ENCODE measurements at regions not wholly inside any gene's neighbourhood (a gene's known extent, or its start where the extent isn't known, plus 50 kb on each side); places are given as distances from the start of the nearest gene placed in this dataset.

GRCh38 chr1:67955591-67955990 is 94.8 kb downstream of the DIRAS3 start:
- Histone ChIP-seq H3K9me3 (peaks cover 2% of the 10 kb centered on the region; the same call in 1 of the 2 replicates), H3K4me3 (no peak overlapping the region), H3K27me3 (no peaks in the 10 kb centered on the region), H3K36me3 (no peaks in the 10 kb centered on the region)
- no peak for DNase-seq

GRCh38 chr1:67953301-67953700 is 97.1 kb downstream of the DIRAS3 start:
- Histone ChIP-seq H3K9me3 (peaks cover 2% of the 10 kb centered on the region; the same call in 1 of the 2 replicates), H3K36me3 (no peaks in the 10 kb centered on the region), H3K27me3 (no peaks in the 10 kb centered on the region), H3K4me3 (no peak overlapping the region)
- no peak for DNase-seq

DNA sequence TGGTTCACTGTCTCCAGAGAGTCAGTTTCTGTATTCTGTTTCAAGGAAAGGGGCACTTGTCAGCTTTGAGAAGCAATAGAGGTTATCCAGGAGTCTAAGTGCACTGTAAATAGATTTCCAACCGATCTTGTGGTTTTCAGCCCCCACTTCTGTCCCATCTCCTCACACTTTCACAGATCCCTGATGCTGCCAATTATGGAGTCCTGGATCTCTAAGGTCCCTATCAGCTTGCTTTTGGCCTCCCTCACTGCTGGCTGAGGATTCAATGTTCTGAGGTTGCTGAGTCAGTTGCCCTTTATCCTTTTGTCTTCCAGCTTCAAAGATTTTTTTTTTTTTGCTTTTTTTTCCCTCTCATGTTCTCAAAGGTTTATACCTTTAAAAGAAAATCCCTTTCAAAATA is 98.4 kb downstream of the DIRAS3 start:
- no peaks in the 10 kb centered on the region for H3K27me3 ChIP-seq
- DNase-seq, result no peak
- H3K36me3 ChIP-seq, result no peaks in the 10 kb centered on the region
- H3K4me3 ChIP-seq, result no peak overlapping the region
- peaks cover 2% of the 10 kb centered on the region; the same call in 1 of the 2 replicates for H3K9me3 ChIP-seq

GRCh38 chr1:67951014-67951413 is 99.4 kb downstream of the DIRAS3 start:
- no peak for DNase-seq
- Histone ChIP-seq H3K9me3 (peaks cover 2% of the 10 kb centered on the region; the same call in 1 of the 2 replicates), H3K4me3 (no peak overlapping the region), H3K36me3 (no peaks in the 10 kb centered on the region), H3K27me3 (no peaks in the 10 kb centered on the region)

GRCh38 chr1:67948151-67949080 is 102.0 kb downstream of the DIRAS3 start:
- no peak for DNase-seq
- Histone ChIP-seq H3K4me3 (no peak overlapping the region), H3K9me3 (peaks cover 2% of the 10 kb centered on the region; the same call in 1 of the 2 replicates), H3K36me3 (no peaks in the 10 kb centered on the region), H3K27me3 (no peaks in the 10 kb centered on the region)

- no peak for DNase-seq
- no peaks in the 10 kb centered on the region for H3K36me3 ChIP-seq
- H3K4me3 ChIP-seq, result no peak overlapping the region
- no peaks in the 10 kb centered on the region for H3K27me3 ChIP-seq
- H3K9me3 ChIP-seq, result peaks cover 1% of the 10 kb centered on the region; the same call in 1 of the 2 replicates
Observed at GRCh38 chr1:67947114-67947513, 103.3 kb downstream of the DIRAS3 start.

DNA sequence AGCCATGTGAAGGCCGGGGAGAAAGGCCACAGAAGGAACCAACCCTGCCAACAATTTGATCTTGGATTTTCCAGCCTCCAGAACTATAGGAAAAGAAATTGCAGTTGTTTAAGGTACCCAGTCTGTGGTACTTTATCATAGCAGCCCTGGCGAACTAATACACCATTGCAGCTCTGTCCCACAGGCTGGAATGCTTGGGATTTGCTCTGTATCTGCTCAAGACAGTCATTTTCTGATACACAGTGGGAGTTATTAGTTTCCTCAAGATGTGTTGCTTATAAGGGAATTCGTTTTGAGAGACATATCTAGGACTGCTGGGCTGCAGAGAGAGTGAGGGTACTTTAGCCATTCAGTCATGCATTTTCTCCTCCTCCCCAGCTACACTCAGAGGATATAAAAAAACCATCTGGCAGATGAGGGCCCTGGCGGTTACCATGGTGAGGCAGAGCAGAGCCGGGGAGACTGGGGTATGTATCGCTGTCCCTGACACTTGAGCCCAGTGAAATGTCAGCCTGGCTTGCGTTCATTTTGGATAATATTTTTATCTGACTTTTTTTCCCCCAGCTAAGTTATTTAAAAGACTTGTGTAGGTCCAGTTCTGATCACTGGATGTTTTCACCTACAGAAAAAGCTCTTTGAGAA is 104.6 kb downstream of the DIRAS3 start:
- DNase-seq, result no peak
- no peaks in the 10 kb centered on the region for H3K9me3 ChIP-seq
- H3K36me3 ChIP-seq, result no peaks in the 10 kb centered on the region
- no peak overlapping the region for H3K4me3 ChIP-seq
- H3K27me3 ChIP-seq, result no peaks in the 10 kb centered on the region

DNA sequence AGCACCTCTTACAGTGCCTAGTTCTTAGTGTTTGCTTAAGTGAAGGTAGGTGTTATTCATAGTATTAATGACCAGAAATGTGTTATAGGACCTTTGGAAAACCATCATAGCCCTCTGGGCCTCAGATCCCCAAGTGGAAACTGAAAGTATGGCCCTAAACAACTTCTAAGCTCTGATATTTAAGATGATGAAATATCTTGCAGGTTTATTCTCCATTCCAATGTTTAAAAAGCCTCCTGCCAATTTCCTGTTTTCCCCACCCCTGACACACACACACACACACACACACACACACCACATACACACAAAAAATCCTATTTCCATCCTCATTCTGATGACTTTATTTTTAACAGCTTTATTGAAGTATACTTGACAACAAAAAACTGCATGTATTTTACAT is 108.2 kb downstream of the DIRAS3 start:
- no peaks in the 10 kb centered on the region for H3K27me3 ChIP-seq
- H3K4me3 ChIP-seq, result no peak overlapping the region
- H3K36me3 ChIP-seq, result no peaks in the 10 kb centered on the region
- H3K9me3 ChIP-seq, result no peaks in the 10 kb centered on the region
- DNase-seq, result no peak

GRCh38 chr1:67941746-67942145 is 108.5 kb upstream of the GNG12 start:
- H3K36me3 ChIP-seq, result no peaks in the 10 kb centered on the region
- no peaks in the 10 kb centered on the region for H3K9me3 ChIP-seq

GRCh38 chr1:67941155-67941554 is 107.9 kb upstream of the GNG12 start:
- Histone ChIP-seq H3K27me3 (no peaks in the 10 kb centered on the region), H3K4me3 (no peak overlapping the region), H3K36me3 (no peaks in the 10 kb centered on the region), H3K9me3 (no peaks in the 10 kb centered on the region)
- DNase-seq, result no peak

More at GRCh38 chr1:67941746-67942145, 108.5 kb upstream of the GNG12 start:
- no peaks in the 10 kb centered on the region for H3K27me3 ChIP-seq
- H3K4me3 ChIP-seq, result no peak overlapping the region
- DNase-seq, result no peak

GRCh38 chr1:67939942-67940341 is 106.7 kb upstream of the GNG12 start:
- no peak for DNase-seq
- Histone ChIP-seq H3K27me3 (no peaks in the 10 kb centered on the region), H3K36me3 (no peaks in the 10 kb centered on the region), H3K9me3 (no peaks in the 10 kb centered on the region), H3K4me3 (no peak overlapping the region)

DNA sequence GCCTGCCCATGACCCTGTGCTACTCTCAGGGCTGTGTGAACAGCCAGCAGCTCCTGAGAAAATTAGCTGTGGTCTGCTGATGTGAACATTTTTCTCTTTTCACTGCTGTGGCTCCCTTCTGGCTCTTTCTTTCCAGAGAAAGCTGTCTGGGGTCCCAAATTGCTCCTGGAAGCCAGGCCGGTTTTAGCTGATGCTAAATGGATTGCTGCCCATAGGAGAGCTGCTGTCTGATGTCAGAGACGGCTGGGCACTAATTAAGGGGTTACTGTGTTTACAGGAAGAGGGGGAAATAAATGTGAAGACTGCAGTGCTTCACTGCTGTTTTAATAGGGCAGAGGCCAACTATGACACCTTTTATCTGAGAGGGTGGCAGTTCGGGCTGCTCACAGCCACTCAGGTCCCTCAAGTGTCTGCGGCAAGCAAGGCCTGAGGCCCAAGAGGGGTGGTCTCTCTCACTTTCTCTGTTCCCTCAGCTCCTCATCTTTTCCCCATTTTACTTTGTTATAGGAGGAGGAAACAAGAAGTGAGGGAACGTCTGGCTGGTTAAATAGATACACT is 106.0 kb upstream of the GNG12 start:
- H3K27me3 ChIP-seq, result no peaks in the 10 kb centered on the region
- H3K9me3 ChIP-seq, result no peaks in the 10 kb centered on the region
- no peaks in the 10 kb centered on the region for H3K36me3 ChIP-seq
- no peak for DNase-seq
- H3K4me3 ChIP-seq, result no peak overlapping the region

DNA sequence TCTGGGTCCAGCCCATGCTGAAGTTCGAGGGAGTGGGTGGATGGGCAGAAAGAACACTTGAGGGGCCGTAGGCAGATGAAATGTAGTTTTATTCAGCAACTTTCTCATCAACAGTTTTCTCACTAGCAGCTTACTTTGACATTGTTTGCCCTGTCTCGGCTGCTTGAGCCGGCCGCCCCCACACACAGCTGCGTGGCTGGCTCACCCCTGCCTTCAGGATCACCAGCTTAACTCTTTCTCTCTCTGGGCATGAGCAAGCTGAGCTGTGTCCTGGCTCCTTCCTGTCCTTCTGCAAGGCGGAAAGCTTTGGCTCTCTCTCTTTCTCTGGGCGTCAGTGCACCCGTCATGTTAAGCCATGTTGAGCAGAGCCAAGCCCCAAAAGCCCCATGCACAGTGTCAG is 104.4 kb upstream of the GNG12 start:
- Histone ChIP-seq H3K9me3 (no peaks in the 10 kb centered on the region), H3K36me3 (no peaks in the 10 kb centered on the region), H3K27me3 (no peaks in the 10 kb centered on the region), H3K4me3 (no peak overlapping the region)
- peak; percentile 24 for DNase-seq

GRCh38 chr1:67937010-67937409 is 103.7 kb upstream of the GNG12 start:
- H3K9me3 ChIP-seq, result no peaks in the 10 kb centered on the region
- no peaks in the 10 kb centered on the region for H3K36me3 ChIP-seq
- no peak overlapping the region for H3K4me3 ChIP-seq
- no peak for DNase-seq
- no peaks in the 10 kb centered on the region for H3K27me3 ChIP-seq

GRCh38 chr1:67935560-67935959 is 102.3 kb upstream of the GNG12 start:
- no peaks in the 10 kb centered on the region for H3K9me3 ChIP-seq
- no peak for DNase-seq
- no peak overlapping the region for H3K4me3 ChIP-seq
- H3K27me3 ChIP-seq, result no peaks in the 10 kb centered on the region
- no peaks in the 10 kb centered on the region for H3K36me3 ChIP-seq

DNA sequence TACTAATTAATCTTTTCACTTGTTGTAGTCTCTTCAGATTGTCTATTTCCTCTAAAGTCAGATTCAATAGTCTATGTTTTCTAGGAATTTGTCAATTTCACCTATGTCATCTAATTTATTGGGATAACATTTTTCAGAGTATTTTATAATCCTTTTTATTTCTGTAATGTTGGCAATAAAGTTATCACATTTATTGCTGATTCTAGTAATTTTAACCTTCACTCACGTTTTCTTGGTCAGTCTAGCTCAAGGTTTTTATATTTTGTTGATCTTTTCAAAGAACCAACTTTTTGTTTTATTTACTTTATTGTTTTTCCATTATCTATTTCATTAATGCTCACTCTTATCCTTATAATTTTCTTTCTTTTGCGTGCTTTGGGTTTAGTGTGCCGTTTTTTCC is 97.9 kb upstream of the GNG12 start:
- Histone ChIP-seq H3K9me3 (no peaks in the 10 kb centered on the region), H3K27me3 (no peaks in the 10 kb centered on the region), H3K4me3 (no peak overlapping the region), H3K36me3 (no peaks in the 10 kb centered on the region)
- no peak for DNase-seq

GRCh38 chr1:67923074-67923473 is 89.8 kb upstream of the GNG12 start:
- no peaks in the 10 kb centered on the region for H3K27me3 ChIP-seq
- no peak for DNase-seq
- H3K4me3 ChIP-seq, result no peak overlapping the region
- H3K9me3 ChIP-seq, result no peaks in the 10 kb centered on the region
- H3K36me3 ChIP-seq, result no peaks in the 10 kb centered on the region

All from MG63 (cell line).